Smooth muscle cell (in vitro differentiated cells): ENCODE measurements at regions not wholly inside any gene's neighbourhood (a gene's known extent, or its start where the extent isn't known, plus 50 kb on each side); places are given as distances from the start of the nearest gene placed in this dataset.
A peak's percentile ranks its signal among the peaks of the same experiment; 100 is the strongest.

Source experiments
- DNase-seq: peaks from one replicate; lab custom pipeline; 2025; ENCODE audit not compliant: unreplicated experiment; lab: John Stamatoyannopoulos, UW
- H2AFZ ChIP-seq: fragments of 200-600 bp; sonication (generic); 2 replicates; pipeline ENCODE4 v1.6.0; 2016; ENCODE audit warnings: antibody characterized with exemption, low read depth, mild to moderate bottlenecking
- H3F3A ChIP-seq: fragments of 200-600 bp; sonication (generic); 2 replicates; pipeline ENCODE4 v1.6.0; 2017; ENCODE audit warnings: antibody characterized with exemption, low read depth
- H3K27ac ChIP-seq: fragments of 200-600 bp; sonication (generic); 2 replicates; pipeline ENCODE4 v1.5.1; 2016; ENCODE audit warnings: low read depth, mild to moderate bottlenecking
- H3K27me3 ChIP-seq: fragments of 200-600 bp; sonication (generic); 2 replicates; pipeline ENCODE4 v1.6.1; 2016; ENCODE audit warnings: low read depth, mild to moderate bottlenecking
- H3K36me3 ChIP-seq: fragments of 200-600 bp; sonication (generic); 2 replicates; pipeline ENCODE4 v1.5.1; 2016; ENCODE audit warnings: low read depth
- H3K4me1 ChIP-seq: fragments of 200-600 bp; sonication (generic); 2 replicates; pipeline ENCODE4 v1.5.1; 2016; ENCODE audit warnings: low read depth
- H3K4me2 ChIP-seq: fragments of 200-600 bp; sonication (generic); 2 replicates; pipeline ENCODE4 v1.6.0; 2016; ENCODE audit warnings: mild to moderate bottlenecking
- H3K4me3 ChIP-seq: fragments of 200-600 bp; sonication (generic); 2 replicates; pipeline ENCODE4 v1.5.1; 2016; ENCODE audit warnings: mild to moderate bottlenecking
- H3K79me2 ChIP-seq: fragments of 200-600 bp; sonication (generic); 2 replicates; pipeline ENCODE4 v1.6.0; 2016; ENCODE audit warnings: low read depth, mild to moderate bottlenecking
- H3K9ac ChIP-seq: fragments of 200-600 bp; sonication (generic); 2 replicates; pipeline ENCODE4 v1.6.0; 2016; ENCODE audit warnings: low read depth
- H3K9me3 ChIP-seq: fragments of 200-600 bp; sonication (generic); replicated peaks from 2 replicates; pipeline ENCODE4 v1.5.1; 2016; ENCODE audit warnings: low read depth
- H4K20me1 ChIP-seq: fragments of 200-600 bp; sonication (generic); 2 replicates; pipeline ENCODE4 v1.6.0; 2016; ENCODE audit warnings: low read depth
- CTCF ChIP-seq: fragments of 200-600 bp; sonication (generic); IDR thresholded peaks from 2 replicates; pipeline ENCODE4 v1.5.1; 2017; ENCODE audit warnings: borderline replicate concordance, mild to moderate bottlenecking, antibody characterized with exemption; ENCODE audit not compliant: insufficient read depth, poor library complexity, severe bottlenecking
- WGBS: methylation state at CpG from one replicate; pipeline ENCODE4 v1.1.7; 2016; ENCODE audit warnings: low lambda C conversion rate; 5-methylcytosine and 5-hydroxymethylcytosine counted together

DNA sequence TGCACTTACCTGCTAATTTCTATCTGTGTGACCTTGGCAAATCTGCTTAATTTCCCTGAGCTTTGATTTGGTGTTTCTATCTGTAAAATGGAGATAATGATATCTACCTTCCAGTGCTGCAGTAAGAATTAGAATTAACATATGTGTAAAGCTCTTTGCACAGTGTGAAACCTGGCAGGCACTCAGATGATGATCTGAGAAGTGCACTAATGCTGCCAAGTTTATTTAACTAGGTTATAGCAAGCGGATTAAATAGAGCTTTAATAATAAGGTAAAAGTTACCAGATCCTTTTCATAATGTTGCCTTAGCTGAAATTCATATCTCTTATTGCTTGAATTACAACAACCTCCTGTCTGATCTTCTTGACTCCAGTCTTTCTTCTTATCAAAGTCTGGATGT, 315.3 kb upstream of the CD180 start:
- Histone ChIP-seq H4K20me1 (no peaks in the 10 kb centered on the region), H3F3A (no peaks in the 10 kb centered on the region), H2AFZ (no peak overlapping the region), H3K9ac (no peak overlapping the region), H3K36me3 (no peaks in the 10 kb centered on the region), H3K27me3 (no peaks in the 10 kb centered on the region), H3K79me2 (no peaks in the 10 kb centered on the region), H3K9me3 (no peaks in the 10 kb centered on the region), H3K27ac (no peak overlapping the region), H3K4me3 (no peak overlapping the region), H3K4me2 (no peak overlapping the region), H3K4me1 (no peaks in the 10 kb centered on the region)
- 93% methylated on average over 1 of the region's 1 CpG for WGBS
- no peak for TF ChIP-seq CTCF
- no peak for DNase-seq

- Histone ChIP-seq H3K4me3 (no peak overlapping the region), H3K36me3 (no peaks in the 10 kb centered on the region), H3K4me2 (no peak overlapping the region), H3K9me3 (no peaks in the 10 kb centered on the region), H3F3A (no peaks in the 10 kb centered on the region), H4K20me1 (no peaks in the 10 kb centered on the region), H3K27me3 (no peaks in the 10 kb centered on the region), H3K9ac (no peak overlapping the region), H2AFZ (no peak overlapping the region), H3K27ac (no peak overlapping the region), H3K4me1 (no peaks in the 10 kb centered on the region), H3K79me2 (no peaks in the 10 kb centered on the region)
- no peak for DNase-seq
- no peak for TF ChIP-seq CTCF
These were observed 313.6 kb upstream of the CD180 start for GRCh38 chr5:67510204-67510603.

- TF ChIP-seq CTCF, result no peak
- H3K9me3 ChIP-seq, result no peaks in the 10 kb centered on the region
- H3K4me1 ChIP-seq, result no peaks in the 10 kb centered on the region
- H3K36me3 ChIP-seq, result no peaks in the 10 kb centered on the region
- 89% methylated on average over 5 of the region's 5 CpGs for WGBS
- H3K4me3 ChIP-seq, result no peak overlapping the region
- no peaks in the 10 kb centered on the region for H4K20me1 ChIP-seq
- H2AFZ ChIP-seq, result no peak overlapping the region
- H3K9ac ChIP-seq, result no peak overlapping the region
- DNase-seq, result no peak
- no peaks in the 10 kb centered on the region for H3K79me2 ChIP-seq
- H3K4me2 ChIP-seq, result no peak overlapping the region
- H3F3A ChIP-seq, result no peaks in the 10 kb centered on the region
- H3K27ac ChIP-seq, result no peak overlapping the region
- H3K27me3 ChIP-seq, result no peaks in the 10 kb centered on the region
These were observed 313.0 kb upstream of the CD180 start for GRCh38 chr5:67509402-67510186.

DNA sequence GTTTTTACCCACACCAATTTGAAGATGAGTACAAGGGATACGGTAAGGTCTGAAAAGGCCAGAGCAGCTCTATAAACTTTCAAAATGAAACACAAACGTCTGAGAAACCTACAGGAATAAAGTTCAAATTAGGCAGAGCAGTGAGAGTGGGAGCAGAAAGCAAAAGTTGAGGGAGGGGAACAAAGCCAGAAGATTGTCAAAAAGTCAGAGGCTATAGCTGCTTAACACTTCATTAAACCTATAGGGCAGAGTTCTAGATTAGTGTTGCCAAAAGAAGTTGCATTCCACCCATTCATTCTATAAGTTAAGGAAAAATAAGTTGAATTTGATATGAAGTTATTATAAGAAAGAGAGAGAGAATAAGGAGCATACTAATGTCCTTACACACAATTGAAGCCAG, 309.6 kb upstream of the CD180 start:
- Histone ChIP-seq H3F3A (no peaks in the 10 kb centered on the region), H2AFZ (peak overlapping the region; percentile 71), H3K79me2 (no peaks in the 10 kb centered on the region), H3K36me3 (no peaks in the 10 kb centered on the region), H3K4me1 (no peaks in the 10 kb centered on the region), H3K27ac (no peak overlapping the region), H3K27me3 (no peaks in the 10 kb centered on the region), H3K4me3 (no peak overlapping the region), H3K9ac (no peak overlapping the region), H3K9me3 (no peaks in the 10 kb centered on the region), H3K4me2 (no peak overlapping the region), H4K20me1 (no peaks in the 10 kb centered on the region)
- no peak for DNase-seq
- WGBS, result 64% methylated on average over 2 of the region's 2 CpGs
- TF ChIP-seq CTCF, result no peak
